SKM-1 (cell line): ENCODE measurements at regions not wholly inside any gene's neighbourhood (a gene's known extent, or its start where the extent isn't known, plus 50 kb on each side); places are given as distances from the start of the nearest gene placed in this dataset.

Experiments
- DNase-seq: peaks from one replicate; lab custom pipeline; 2025; ENCODE audit not compliant: unreplicated experiment; lab: John Stamatoyannopoulos, UW

- no peak for DNase-seq
These were observed 90.5 kb upstream of the MAF start for GRCh38 chr16:79691007-79691406.

- DNase-seq, result no peak
These were observed 89.6 kb upstream of the MAF start for GRCh38 chr16:79690159-79690558.

DNA sequence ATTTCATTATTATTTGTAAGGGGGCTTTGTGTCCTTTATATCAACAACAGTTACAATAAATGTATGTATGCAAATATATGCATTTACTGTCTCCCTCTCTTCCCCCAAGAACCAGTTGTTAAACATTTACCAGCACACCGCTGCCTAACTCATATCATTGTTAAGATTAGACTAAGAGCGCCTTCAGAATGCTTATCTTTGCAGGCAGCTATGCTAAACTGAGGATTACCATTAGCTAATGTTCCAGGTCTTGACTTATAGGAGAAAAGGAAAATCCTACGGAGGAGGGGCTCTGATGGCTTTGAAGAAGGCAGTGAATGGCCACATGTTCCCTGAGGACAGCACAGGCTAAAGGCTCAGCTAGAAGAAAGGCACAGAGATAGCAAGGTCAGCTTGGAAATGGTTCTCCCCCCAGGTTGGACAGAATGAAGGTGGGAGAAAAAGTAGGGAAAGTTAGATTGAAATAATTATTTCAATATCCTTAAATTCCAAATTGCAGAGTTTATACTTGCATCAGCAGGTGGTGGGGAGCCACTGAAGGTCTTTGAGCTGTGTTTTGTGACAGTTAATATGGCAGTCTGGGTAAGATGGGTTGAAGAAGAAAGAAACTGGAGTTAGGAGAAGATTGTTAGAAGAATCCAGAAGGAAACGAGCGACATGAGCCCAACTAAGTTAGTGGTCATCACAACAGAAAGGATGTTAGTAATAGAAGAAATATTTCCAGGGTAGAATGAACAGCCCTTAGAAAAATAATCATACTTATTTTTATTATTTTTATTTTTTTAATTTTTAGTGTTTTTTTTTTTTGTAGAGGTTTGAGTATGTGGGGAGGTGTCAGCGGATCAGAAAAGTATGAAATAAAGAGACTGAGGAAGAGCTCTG is 87.0 kb upstream of the MAF start:
- no peak for DNase-seq

- no peak for DNase-seq
These were observed 85.3 kb upstream of the MAF start for GRCh38 chr16:79685871-79686270.

DNA sequence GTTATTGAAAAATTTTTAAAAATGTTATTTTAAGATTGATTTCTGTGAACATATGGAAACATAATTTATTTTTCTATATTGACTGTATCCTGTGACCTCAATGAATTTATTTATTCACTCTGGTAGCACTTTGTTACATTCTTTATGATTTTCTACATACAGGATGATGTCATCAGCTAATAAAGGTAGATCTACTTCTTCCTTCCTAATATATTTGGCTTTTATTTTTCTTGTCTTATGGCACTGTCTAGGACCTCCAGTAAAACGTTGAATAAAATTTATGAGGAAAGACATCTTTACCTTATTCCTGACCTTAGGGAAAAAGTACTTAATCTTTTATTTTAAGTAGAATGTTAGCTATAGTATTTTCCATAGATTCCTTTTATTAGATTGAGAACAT is 78.8 kb upstream of the MAF start:
- no peak for DNase-seq

GRCh38 chr16:79677799-79678530 is 77.4 kb upstream of the MAF start:
- no peak for DNase-seq

GRCh38 chr16:79673635-79674034 is 73.1 kb upstream of the MAF start:
- no peak for DNase-seq

DNA sequence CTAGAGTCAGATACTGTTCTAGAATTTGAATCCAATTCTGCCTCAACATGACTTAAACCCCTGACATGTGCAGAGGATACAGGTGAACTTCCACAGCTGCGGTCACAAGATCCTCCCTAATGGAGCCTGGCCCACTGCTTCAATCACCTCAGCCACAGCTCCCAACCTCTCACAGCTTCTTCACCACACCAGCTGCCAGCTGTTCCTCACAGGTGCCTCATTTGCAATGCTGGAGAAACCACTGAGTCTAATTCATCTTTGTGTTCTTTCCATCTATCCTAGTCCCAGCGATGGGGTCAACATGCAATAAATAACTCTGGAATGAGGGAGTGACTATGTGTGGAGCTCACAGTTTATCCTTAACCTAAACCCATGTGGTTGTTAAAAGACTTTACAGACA is 72.0 kb upstream of the MAF start:
- no peak for DNase-seq

DNA sequence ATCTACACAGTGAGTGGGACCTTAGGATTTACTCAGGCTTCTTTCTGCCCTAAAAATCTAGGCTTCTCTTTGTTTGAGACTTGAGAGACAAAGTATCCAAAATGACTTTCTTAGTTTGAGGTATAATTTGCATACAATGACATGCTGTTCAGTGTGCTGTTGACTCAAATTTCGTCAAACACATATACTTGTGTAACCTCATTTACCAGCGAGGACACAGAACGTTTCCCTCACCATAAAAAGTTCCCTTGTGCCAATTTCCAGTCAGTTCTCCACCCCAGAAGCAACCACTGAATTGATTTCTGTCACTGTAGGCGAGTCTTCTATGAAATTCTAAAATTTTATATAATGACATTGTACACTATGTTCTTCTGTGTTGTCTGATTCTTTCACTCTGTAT is 68.0 kb upstream of the MAF start:
- no peak for DNase-seq

GRCh38 chr16:79665970-79666369 is 65.4 kb upstream of the MAF start:
- no peak for DNase-seq

GRCh38 chr16:79664407-79664806 is 63.9 kb upstream of the MAF start:
- no peak for DNase-seq

- no peak for DNase-seq
These were observed 62.3 kb upstream of the MAF start for GRCh38 chr16:79662669-79663313.

DNA sequence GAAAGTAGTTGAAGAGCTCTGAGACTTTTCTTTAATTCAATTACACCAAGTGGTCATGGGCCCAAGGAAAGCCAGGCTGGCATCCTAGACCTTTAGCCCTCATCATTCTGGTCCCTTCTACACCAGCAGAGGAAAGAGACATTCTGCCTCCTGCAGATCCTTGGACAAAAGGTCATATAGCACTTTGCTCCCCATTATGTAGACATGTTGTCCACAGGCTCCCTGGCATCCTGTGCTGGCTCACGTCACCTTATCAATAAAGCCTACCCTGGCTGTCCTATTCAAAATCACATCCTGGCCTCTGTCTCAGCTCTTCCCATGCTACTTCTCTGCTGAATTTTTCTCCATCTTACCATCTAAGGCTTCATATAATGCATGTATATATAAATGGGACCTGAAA is 61.6 kb upstream of the MAF start:
- DNase-seq, result no peak

DNA sequence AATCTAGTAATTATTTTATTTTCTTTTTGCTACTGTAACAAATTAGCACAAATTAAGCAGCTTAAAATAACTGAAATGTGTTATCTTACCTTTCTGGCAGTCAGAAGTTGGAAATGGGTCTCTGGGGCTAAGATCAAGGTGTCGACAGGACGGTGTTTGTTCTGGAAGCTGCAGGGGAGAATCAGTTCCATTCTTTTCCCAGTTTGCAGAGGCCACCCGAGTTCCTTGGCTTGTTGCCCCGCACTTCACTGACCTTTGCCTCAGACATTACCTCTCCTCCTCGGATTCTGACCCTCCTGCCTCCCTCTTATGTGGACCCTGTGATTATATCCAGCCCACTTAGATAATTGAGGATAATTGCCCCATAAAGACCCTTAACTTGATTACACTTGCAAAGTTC is 61.0 kb upstream of the MAF start:
- no peak for DNase-seq

DNA sequence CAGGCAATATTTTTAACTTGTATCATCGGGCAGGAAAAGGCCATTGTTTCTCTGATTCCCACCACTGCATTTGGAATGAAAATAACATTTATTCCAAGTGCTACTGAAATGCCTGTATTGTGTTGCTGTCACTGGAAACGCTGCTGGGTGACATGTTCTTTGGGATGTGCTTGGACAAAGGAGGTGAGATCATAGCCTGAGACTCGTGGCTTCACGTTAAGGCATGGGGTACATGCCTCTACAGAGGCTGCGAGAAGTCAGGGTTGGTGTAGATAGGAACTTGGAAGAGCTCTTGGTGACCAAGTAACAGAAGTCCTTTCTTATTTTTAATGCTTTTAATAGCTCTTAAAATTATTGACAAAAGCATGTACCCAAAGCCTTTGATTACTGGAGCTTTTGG is 58.8 kb upstream of the MAF start:
- DNase-seq, result no peak

DNA sequence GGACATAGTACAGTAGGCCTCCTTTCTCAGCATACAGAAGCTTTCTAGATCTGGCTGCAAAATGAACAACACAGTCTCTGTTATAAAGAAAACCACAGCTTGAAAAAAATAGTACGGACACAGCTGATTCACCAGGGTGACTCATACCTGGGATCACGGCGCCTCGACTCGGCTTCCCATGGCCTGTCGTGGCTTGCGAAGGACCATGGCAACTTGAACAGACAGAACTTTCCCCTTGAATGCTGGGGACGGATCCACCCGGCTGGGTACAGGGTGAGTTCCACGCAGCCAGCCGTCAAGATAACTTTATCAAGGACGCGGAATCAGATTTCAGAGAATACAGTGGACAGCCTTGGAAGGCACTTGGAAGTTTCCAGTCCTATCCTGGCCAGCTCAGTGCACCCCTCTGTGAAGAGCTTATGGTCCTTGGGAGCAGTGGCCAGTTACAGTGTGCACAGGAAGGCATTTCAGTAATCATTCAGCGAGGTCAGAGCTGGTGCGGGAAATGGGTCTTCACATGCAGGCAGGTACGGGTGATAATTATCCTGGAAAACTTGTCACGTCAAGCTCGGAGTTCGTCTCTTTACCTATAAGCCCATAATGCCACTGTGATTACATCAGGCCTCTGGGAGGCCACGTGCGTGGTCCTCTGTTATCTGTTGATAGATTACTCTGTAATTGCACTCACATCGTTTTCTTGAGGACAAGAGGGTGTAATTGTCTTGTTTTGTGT is 57.9 kb upstream of the MAF start:
- DNase-seq, result no peak

DNA sequence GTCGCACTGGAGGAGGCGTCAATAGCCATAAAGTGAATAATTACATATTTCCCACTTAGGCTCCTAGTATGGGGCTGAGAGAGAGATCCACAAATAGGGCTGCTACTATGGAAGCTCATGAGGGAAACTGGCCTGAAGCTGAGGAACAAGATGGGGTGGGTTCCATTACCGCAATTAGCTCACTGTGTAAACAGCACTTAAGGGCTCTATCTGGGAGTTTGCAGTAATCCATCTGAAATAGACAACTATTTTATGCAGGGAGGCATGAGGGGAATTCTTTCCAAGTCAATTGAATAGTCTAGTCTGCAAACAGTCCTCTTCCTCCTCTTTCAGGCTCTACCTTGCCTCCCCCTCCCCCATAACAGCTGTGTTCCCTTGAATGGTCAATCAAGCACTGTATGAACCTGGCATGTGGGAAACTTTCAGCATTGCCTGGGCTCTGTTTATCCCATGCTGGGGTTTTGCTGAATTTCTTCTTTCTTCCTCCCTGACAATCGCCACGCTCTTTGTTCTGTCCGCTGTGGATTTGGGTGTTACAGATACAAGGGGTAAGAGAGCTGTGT is 56.1 kb upstream of the MAF start:
- no peak for DNase-seq

DNA sequence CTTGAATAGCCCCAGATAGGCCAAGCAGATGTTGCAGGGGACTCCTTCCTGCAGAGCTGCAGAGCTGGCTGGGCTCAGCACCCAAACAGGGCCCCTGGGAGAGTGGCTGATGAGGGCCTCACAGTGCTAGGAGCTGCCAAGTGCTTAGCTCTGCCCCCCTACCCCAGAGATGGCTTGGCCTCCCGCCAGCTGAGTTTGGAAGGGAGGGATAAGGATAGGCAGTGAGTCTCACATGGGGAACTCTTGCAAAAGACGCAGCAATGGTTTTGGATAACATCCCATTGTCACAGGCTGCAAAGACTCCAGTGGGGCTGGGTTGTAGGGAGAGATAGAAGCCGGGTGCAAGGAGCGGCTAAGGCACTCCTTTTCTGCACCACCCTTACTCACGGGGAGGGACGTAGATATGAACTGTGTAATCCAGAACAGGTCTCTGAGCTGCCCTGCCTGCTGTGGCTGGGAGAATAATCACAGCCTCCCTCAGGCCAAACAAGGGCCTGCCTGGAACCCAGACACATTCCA is 52.9 kb upstream of the MAF start:
- DNase-seq, result no peak

DNA sequence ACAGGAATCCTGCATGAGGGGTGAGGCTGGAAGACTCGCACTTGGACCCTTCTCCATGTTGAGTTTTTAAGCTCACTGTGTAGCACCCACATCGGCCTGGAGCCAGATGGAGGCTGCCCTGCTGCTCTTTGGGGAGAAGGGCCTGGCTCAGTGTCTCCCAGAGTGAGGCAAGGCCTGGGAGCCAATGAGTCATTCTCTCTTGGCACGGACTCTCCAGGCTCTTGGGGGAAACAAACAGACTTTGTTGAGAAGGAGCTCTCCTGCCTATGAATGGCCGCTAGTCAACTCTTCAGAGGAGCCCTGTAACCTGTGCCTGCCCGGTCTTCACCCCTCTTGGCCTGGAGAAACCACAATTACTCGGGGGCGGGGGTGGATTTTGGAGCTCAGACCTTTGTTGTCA is 50.8 kb upstream of the MAF start:
- DNase-seq, result no peak
